ENCODE measurements at regions not wholly inside any gene's neighbourhood (a gene's known extent, or its start where the extent isn't known, plus 50 kb on each side); places are given as distances from the start of the nearest gene placed in this dataset.

DNA sequence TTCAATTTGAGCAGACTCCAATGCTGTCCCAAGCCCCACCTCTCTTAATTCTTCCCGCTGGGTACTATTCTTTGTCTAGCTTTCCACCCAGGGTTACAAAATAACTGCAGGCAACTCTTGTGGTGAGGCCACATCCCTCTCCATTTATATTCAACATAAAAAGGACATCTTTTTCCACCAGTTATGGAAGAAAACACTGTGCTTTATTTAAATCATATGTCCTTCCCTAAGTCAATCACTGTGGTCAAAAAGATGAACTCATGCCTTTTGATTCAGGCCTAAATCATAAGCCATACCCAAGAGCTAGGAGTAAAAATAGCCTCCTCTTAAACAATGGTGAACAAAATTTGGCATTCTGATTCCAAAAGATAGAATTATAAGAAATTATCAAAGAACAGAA is 386.0 kb downstream of the SEMA3D start:
- no peak overlapping the region for H2AFZ ChIP-seq (ENCODE audit: low read length)
- H3K4me3 ChIP-seq (ENCODE audit: low read length): no peak overlapping the region
- no peaks in the 10 kb centered on the region for H3K27me3 ChIP-seq (replicated peaks; ENCODE audit: insufficient read depth, low read length)
- H3K79me2 ChIP-seq (ENCODE audit: low read length): no peaks in the 10 kb centered on the region
- H3K4me2 ChIP-seq (ENCODE audit: low read depth, low read length): no peak overlapping the region
- no peaks in the 10 kb centered on the region for H3K9me3 ChIP-seq (replicated peaks; ENCODE audit: insufficient read depth, low read length)
- no peaks in the 10 kb centered on the region for H3K9me2 ChIP-seq (replicated peaks; ENCODE audit: insufficient read depth, low read length)
- no peaks in the 10 kb centered on the region for H3K36me3 ChIP-seq (replicated peaks; ENCODE audit: insufficient read depth, low read length)
- no peaks in the 10 kb centered on the region for H4K20me1 ChIP-seq (ENCODE audit: insufficient read depth, low read length)
- TF ChIP-seq EZH2phosphoT487 (IDR thresholded peaks at IDR 0.05; ENCODE audit: low read length): no peak
- TF ChIP-seq, protein P1, sequence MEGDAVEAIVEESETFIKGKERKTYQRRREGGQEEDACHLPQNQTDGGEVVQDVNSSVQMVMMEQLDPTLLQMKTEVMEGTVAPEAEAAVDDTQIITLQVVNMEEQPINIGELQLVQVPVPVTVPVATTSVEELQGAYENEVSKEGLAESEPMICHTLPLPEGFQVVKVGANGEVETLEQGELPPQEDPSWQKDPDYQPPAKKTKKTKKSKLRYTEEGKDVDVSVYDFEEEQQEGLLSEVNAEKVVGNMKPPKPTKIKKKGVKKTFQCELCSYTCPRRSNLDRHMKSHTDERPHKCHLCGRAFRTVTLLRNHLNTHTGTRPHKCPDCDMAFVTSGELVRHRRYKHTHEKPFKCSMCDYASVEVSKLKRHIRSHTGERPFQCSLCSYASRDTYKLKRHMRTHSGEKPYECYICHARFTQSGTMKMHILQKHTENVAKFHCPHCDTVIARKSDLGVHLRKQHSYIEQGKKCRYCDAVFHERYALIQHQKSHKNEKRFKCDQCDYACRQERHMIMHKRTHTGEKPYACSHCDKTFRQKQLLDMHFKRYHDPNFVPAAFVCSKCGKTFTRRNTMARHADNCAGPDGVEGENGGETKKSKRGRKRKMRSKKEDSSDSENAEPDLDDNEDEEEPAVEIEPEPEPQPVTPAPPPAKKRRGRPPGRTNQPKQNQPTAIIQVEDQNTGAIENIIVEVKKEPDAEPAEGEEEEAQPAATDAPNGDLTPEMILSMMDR (IDR thresholded peaks at IDR 0.05; ENCODE audit: low read length): no peak
- no peak for TF ChIP-seq EZH2 (optimal IDR thresholded peaks at IDR 0.05; ENCODE audit: low read depth, low read length)
- H3K27ac ChIP-seq (ENCODE audit: low read length): no peak overlapping the region
- no peak for DNase-seq
- no peaks in the 10 kb centered on the region for H3F3A ChIP-seq (ENCODE audit: insufficient read depth, low read length)
- no peaks in the 10 kb centered on the region for H3K4me1 ChIP-seq (ENCODE audit: low read length)
- H3K9ac ChIP-seq (ENCODE audit: low read length): no peak overlapping the region

DNA sequence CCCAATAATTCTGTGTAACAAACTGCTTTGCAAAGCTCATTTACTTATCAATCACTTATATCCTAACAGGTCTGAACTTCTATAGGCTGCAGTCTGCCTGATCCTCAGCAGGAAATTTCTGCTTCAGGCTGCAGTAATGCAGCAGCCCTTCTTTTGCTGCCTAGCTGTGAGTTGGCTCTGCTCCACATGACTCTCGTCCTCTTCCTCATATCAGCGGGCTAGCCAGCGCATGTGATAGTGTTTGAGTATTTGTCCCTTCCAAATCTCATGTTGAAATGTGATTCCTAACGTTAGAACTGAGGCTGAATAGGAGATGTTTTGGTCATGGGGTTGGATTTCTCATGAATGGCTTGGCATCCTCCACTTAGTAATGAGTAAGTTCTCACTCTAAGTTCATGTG is 387.8 kb downstream of the SEMA3D start:
- Histone ChIP-seq H3K9ac (ENCODE audit: low read length) (no peak overlapping the region), H3K4me2 (ENCODE audit: low read depth, low read length) (no peak overlapping the region)

DNA sequence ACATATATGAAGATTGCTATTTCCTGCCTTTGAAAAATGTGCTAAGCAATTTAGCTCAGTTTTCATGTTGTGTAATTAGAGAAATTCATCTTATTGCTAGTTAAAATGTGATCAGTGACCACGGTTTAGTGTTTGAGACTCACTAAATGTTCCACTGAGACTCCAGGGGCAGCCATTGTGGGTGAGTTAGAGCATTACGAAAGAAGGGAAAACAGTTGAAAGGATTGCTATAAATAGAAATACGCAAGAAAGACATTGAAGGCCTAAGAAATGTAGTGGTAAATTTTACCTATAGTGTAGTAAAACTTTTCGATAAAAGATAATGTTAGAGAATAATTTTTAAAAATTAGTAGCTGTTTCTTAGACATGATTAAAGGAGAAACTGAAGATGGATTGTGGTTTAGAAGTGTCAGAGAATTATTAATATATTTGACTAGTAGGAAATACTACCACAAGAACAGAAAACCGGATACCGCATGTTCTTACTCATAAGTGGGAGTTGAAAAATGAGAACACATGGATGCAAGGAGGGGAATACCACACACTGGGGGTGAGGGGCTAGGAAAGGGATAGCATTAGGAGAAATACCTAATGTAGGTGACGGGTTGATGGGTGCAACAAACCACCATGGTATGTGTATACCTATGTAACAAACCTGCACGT is 394.5 kb downstream of the SEMA3D start:
- Histone ChIP-seq H3K9ac (ENCODE audit: low read length) (no peak overlapping the region), H3K27ac (ENCODE audit: low read length) (no peak overlapping the region), H3K79me2 (ENCODE audit: low read length) (no peaks in the 10 kb centered on the region), H3K4me3 (ENCODE audit: low read length) (no peak overlapping the region), H3K36me3 (replicated peaks; ENCODE audit: insufficient read depth, low read length) (no peaks in the 10 kb centered on the region), H3K9me3 (replicated peaks; ENCODE audit: insufficient read depth, low read length) (no peaks in the 10 kb centered on the region), H3K9me2 (replicated peaks; ENCODE audit: insufficient read depth, low read length) (no peaks in the 10 kb centered on the region), H4K20me1 (ENCODE audit: insufficient read depth, low read length) (no peaks in the 10 kb centered on the region), H3K4me1 (ENCODE audit: low read length) (no peaks in the 10 kb centered on the region), H3K27me3 (replicated peaks; ENCODE audit: insufficient read depth, low read length) (no peaks in the 10 kb centered on the region), H2AFZ (ENCODE audit: low read length) (no peak overlapping the region), H3K4me2 (ENCODE audit: low read depth, low read length) (no peak overlapping the region), H3F3A (ENCODE audit: insufficient read depth, low read length) (no peaks in the 10 kb centered on the region)
- TF ChIP-seq, protein P1 (IDR thresholded peaks at IDR 0.05; ENCODE audit: low read length): no peak
- TF ChIP-seq EZH2 (optimal IDR thresholded peaks at IDR 0.05; ENCODE audit: low read depth, low read length) (no peak), EZH2phosphoT487 (IDR thresholded peaks at IDR 0.05; ENCODE audit: low read length) (no peak)
- no peak for DNase-seq

More for the DNA sequence above, 387.8 kb downstream of the SEMA3D start:
- DNase-seq: no peak
- H3K9me3 ChIP-seq (replicated peaks; ENCODE audit: insufficient read depth, low read length): no peaks in the 10 kb centered on the region
- no peaks in the 10 kb centered on the region for H3K4me1 ChIP-seq (ENCODE audit: low read length)
- no peak overlapping the region for H3K27ac ChIP-seq (ENCODE audit: low read length)
- no peak for TF ChIP-seq EZH2 (optimal IDR thresholded peaks at IDR 0.05; ENCODE audit: low read depth, low read length)
- no peaks in the 10 kb centered on the region for H3K27me3 ChIP-seq (replicated peaks; ENCODE audit: insufficient read depth, low read length)
- no peaks in the 10 kb centered on the region for H3F3A ChIP-seq (ENCODE audit: insufficient read depth, low read length)
- H4K20me1 ChIP-seq (ENCODE audit: insufficient read depth, low read length): no peaks in the 10 kb centered on the region
- no peak overlapping the region for H3K4me3 ChIP-seq (ENCODE audit: low read length)
- H2AFZ ChIP-seq (ENCODE audit: low read length): no peak overlapping the region
- no peaks in the 10 kb centered on the region for H3K79me2 ChIP-seq (ENCODE audit: low read length)
- H3K9me2 ChIP-seq (replicated peaks; ENCODE audit: insufficient read depth, low read length): no peaks in the 10 kb centered on the region
- no peaks in the 10 kb centered on the region for H3K36me3 ChIP-seq (replicated peaks; ENCODE audit: insufficient read depth, low read length)

DNA sequence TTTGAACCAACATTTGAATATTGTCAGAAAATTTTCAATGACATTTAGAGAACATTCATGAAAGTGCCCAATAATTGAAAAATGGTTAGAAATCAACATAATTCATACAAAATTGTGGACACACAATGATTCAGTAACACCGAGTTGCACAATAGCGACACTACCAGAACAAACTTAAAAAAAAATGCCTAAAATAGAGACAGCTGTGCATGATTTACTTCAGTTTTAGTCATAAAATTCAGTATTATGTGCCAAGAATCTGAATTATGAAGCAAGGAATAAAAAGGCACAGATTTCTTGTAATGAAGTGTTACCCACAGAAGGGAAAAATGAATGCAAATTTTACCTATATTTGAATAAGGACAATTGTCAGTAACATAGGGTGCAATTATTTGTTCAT is 396.0 kb downstream of the SEMA3D start:
- TF ChIP-seq EZH2phosphoT487 (IDR thresholded peaks at IDR 0.05; ENCODE audit: low read length) (no peak), EZH2 (optimal IDR thresholded peaks at IDR 0.05; ENCODE audit: low read depth, low read length) (no peak)
- TF ChIP-seq, protein P1 (IDR thresholded peaks at IDR 0.05; ENCODE audit: low read length): no peak
- Histone ChIP-seq H3K9me3 (replicated peaks; ENCODE audit: insufficient read depth, low read length) (no peaks in the 10 kb centered on the region), H3K9ac (ENCODE audit: low read length) (no peak overlapping the region), H4K20me1 (ENCODE audit: insufficient read depth, low read length) (no peaks in the 10 kb centered on the region), H3K36me3 (replicated peaks; ENCODE audit: insufficient read depth, low read length) (no peaks in the 10 kb centered on the region), H3K4me2 (ENCODE audit: low read depth, low read length) (no peak overlapping the region), H3K9me2 (replicated peaks; ENCODE audit: insufficient read depth, low read length) (no peaks in the 10 kb centered on the region), H3K27me3 (replicated peaks; ENCODE audit: insufficient read depth, low read length) (no peaks in the 10 kb centered on the region), H3K4me1 (ENCODE audit: low read length) (no peaks in the 10 kb centered on the region), H3K79me2 (ENCODE audit: low read length) (no peaks in the 10 kb centered on the region), H2AFZ (ENCODE audit: low read length) (no peak overlapping the region), H3F3A (ENCODE audit: insufficient read depth, low read length) (no peaks in the 10 kb centered on the region), H3K27ac (ENCODE audit: low read length) (no peak overlapping the region), H3K4me3 (ENCODE audit: low read length) (no peak overlapping the region)
- no peak for DNase-seq

All from MM.1S (cell line).